GM23338 (cell line): ENCODE measurements at regions not wholly inside any gene's neighbourhood (a gene's known extent, or its start where the extent isn't known, plus 50 kb on each side); places are given as distances from the start of the nearest gene placed in this dataset.
A peak's percentile ranks its signal among the peaks of the same experiment; 100 is the strongest.

Source experiments
- ATAC-seq: fragments of 200-7000 bp; cut with Tn5 transposase; 3 replicates; pipeline ENCODE4 v1.9.1; 2020
- DNase-seq: peaks from one replicate; pipeline ENCODE4 v3.0.0-alpha.2; 2015; ENCODE audit warnings: low spot score
- H2AFZ ChIP-seq: fragments of 200-600 bp; sonication (generic); 2 replicates; pipeline ENCODE4 v1.8.0; 2016; ENCODE audit warnings: antibody characterized with exemption, mild to moderate bottlenecking, moderate library complexity
- H3F3A ChIP-seq: fragments of 200-600 bp; sonication (generic); replicated peaks from 2 replicates; pipeline ENCODE4 v1.8.0; 2017; ENCODE audit warnings: antibody characterized with exemption, mixed run types, low read depth
- H3K27ac ChIP-seq: fragments of 200-600 bp; sonication (generic); 2 replicates; pipeline ENCODE4 v1.6.1; 2016; ENCODE audit warnings: low read depth
- H3K27me3 ChIP-seq: fragments of 200-600 bp; sonication (generic); 2 replicates; pipeline ENCODE4 v1.8.0; 2016; ENCODE audit warnings: mild to moderate bottlenecking, mixed run types, moderate library complexity; ENCODE audit not compliant: insufficient read depth
- H3K36me3 ChIP-seq: fragments of 200-600 bp; sonication (generic); 2 replicates; pipeline ENCODE4 v1.8.0; 2016; ENCODE audit warnings: mild to moderate bottlenecking; ENCODE audit not compliant: insufficient read depth
- H3K4me1 ChIP-seq: fragments of 200-600 bp; sonication (generic); 2 replicates; pipeline ENCODE4 v1.8.0; 2016; ENCODE audit warnings: mild to moderate bottlenecking, moderate library complexity; ENCODE audit not compliant: insufficient read depth
- H3K4me2 ChIP-seq: fragments of 200-600 bp; sonication (generic); 2 replicates; pipeline ENCODE4 v1.7.1; 2017; ENCODE audit warnings: mixed run types
- H3K4me3 ChIP-seq: fragments of 200-600 bp; sonication (generic); 2 replicates; pipeline ENCODE4 v1.6.1; 2016; ENCODE audit warnings: mixed run types
- H3K79me2 ChIP-seq: fragments of 200-600 bp; sonication (generic); replicated peaks from 2 replicates; pipeline ENCODE4 v1.8.0; 2017; ENCODE audit warnings: mild to moderate bottlenecking; ENCODE audit not compliant: insufficient read depth
- H3K9me2 ChIP-seq: fragments of 200-600 bp; sonication (generic); 2 replicates; pipeline ENCODE4 v1.8.0; 2017; ENCODE audit not compliant: insufficient read depth
- H4K20me1 ChIP-seq: fragments of 200-600 bp; sonication (generic); replicated peaks from 2 replicates; pipeline ENCODE4 v1.8.0; 2017; ENCODE audit warnings: mild to moderate bottlenecking; ENCODE audit not compliant: insufficient read depth
- H3K27ac Mint-ChIP-seq: 2 replicates; pipeline ENCODE4 v1.8.0; 2020; ENCODE audit warnings: inconsistent platforms, mild to moderate bottlenecking, moderate library complexity, mixed read lengths
- H3K27me3 Mint-ChIP-seq: 3 replicates; pipeline ENCODE4 v1.8.0; 2022; ENCODE audit warnings: low read depth, mild to moderate bottlenecking, moderate library complexity, mixed read lengths, inconsistent platforms; ENCODE audit not compliant: insufficient read depth, poor library complexity
- H3K36me3 Mint-ChIP-seq: 3 replicates; pipeline ENCODE4 v1.8.0; 2021; ENCODE audit warnings: low read depth, mild to moderate bottlenecking, inconsistent platforms, moderate library complexity, mixed read lengths
- H3K4me1 Mint-ChIP-seq: 3 replicates; pipeline ENCODE4 v1.8.0; 2020; ENCODE audit warnings: mild to moderate bottlenecking, inconsistent platforms, mixed read lengths
- H3K4me3 Mint-ChIP-seq: 3 replicates; pipeline ENCODE4 v1.8.0; 2021; ENCODE audit warnings: moderate library complexity, mild to moderate bottlenecking, inconsistent platforms, mixed read lengths
- H3K9me3 Mint-ChIP-seq: 3 replicates; pipeline ENCODE4 v1.8.0; 2020; ENCODE audit warnings: moderate library complexity, mild to moderate bottlenecking, inconsistent platforms, mixed read lengths
- EZH2phosphoT487 ChIP-seq: fragments of 200-600 bp; sonication (generic); IDR thresholded peaks from one replicate; pipeline ENCODE4 v1.8.1; 2018; ENCODE audit warnings: antibody characterized with exemption; ENCODE audit not compliant: unreplicated experiment
- JUNB ChIP-seq: IDR thresholded peaks from one replicate; pipeline ENCODE4 v1.6.1; 2016; ENCODE audit warnings: antibody characterized with exemption; ENCODE audit not compliant: unreplicated experiment
- ZNF114 ChIP-seq: fragments of 250-450 bp; sonication (Bioruptor Pico); IDR thresholded peaks from 2 replicates; pipeline ENCODE4 v1.5.0; 2020; ENCODE audit warnings: mild to moderate bottlenecking, moderate library complexity
- ZNF331 ChIP-seq: fragments of 250-450 bp; sonication (Bioruptor Pico); IDR thresholded peaks from 2 replicates; pipeline ENCODE4 v1.5.0; 2020; ENCODE audit warnings: low read depth, mild to moderate bottlenecking, moderate library complexity
- TF ChIP-seq, protein P1 (sequence below): fragments of 250-450 bp; sonication (Bioruptor Pico); IDR thresholded peaks from 2 replicates; pipeline ENCODE4 v1.5.0; 2020; ENCODE audit warnings: mild to moderate bottlenecking, moderate library complexity
- TF ChIP-seq, protein P2 (sequence below), 2 experiments: fragments of 200-600 bp in 1 of 2; sonication (generic) in 1 of 2; conservative IDR thresholded peaks; 2 replicates each; pipeline versions ENCODE4 v1.5.1 to v1.6.1; 2016 to 2017; ENCODE audit warnings: antibody characterized with exemption in 2 of 2, low read depth in 2 of 2, mild to moderate bottlenecking in 2 of 2, moderate library complexity in 1 of 2

DNA sequence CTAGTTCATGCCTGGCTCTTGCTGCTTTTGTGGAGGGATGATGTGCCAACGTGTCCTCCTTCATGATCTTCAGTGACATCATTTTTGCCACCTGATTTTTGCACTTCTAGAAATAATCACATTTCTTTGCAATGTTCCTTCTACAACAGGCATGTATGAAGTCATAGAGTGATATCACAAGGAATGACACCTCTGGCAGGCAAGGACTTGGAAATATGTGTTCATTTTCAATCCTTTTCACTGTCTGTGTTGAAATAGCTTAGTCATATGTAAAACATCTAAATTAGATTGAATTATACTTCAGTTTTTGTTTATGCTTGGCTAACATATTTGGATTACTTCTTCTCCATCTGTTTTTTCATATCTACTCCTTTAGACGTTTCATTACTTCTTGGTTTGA is 221.2 kb upstream of the STK26 start:
- ATAC-seq (no peak), DNase-seq (no peak)
- H2AFZ ChIP-seq = no peak overlapping the region
- H3K27ac ChIP-seq = no peak overlapping the region
- peaks cover 57% of the 10 kb centered on the region for H3K36me3 Mint-ChIP-seq
- H4K20me1 ChIP-seq = no peaks in the 10 kb centered on the region
- TF ChIP-seq, protein P1, sequence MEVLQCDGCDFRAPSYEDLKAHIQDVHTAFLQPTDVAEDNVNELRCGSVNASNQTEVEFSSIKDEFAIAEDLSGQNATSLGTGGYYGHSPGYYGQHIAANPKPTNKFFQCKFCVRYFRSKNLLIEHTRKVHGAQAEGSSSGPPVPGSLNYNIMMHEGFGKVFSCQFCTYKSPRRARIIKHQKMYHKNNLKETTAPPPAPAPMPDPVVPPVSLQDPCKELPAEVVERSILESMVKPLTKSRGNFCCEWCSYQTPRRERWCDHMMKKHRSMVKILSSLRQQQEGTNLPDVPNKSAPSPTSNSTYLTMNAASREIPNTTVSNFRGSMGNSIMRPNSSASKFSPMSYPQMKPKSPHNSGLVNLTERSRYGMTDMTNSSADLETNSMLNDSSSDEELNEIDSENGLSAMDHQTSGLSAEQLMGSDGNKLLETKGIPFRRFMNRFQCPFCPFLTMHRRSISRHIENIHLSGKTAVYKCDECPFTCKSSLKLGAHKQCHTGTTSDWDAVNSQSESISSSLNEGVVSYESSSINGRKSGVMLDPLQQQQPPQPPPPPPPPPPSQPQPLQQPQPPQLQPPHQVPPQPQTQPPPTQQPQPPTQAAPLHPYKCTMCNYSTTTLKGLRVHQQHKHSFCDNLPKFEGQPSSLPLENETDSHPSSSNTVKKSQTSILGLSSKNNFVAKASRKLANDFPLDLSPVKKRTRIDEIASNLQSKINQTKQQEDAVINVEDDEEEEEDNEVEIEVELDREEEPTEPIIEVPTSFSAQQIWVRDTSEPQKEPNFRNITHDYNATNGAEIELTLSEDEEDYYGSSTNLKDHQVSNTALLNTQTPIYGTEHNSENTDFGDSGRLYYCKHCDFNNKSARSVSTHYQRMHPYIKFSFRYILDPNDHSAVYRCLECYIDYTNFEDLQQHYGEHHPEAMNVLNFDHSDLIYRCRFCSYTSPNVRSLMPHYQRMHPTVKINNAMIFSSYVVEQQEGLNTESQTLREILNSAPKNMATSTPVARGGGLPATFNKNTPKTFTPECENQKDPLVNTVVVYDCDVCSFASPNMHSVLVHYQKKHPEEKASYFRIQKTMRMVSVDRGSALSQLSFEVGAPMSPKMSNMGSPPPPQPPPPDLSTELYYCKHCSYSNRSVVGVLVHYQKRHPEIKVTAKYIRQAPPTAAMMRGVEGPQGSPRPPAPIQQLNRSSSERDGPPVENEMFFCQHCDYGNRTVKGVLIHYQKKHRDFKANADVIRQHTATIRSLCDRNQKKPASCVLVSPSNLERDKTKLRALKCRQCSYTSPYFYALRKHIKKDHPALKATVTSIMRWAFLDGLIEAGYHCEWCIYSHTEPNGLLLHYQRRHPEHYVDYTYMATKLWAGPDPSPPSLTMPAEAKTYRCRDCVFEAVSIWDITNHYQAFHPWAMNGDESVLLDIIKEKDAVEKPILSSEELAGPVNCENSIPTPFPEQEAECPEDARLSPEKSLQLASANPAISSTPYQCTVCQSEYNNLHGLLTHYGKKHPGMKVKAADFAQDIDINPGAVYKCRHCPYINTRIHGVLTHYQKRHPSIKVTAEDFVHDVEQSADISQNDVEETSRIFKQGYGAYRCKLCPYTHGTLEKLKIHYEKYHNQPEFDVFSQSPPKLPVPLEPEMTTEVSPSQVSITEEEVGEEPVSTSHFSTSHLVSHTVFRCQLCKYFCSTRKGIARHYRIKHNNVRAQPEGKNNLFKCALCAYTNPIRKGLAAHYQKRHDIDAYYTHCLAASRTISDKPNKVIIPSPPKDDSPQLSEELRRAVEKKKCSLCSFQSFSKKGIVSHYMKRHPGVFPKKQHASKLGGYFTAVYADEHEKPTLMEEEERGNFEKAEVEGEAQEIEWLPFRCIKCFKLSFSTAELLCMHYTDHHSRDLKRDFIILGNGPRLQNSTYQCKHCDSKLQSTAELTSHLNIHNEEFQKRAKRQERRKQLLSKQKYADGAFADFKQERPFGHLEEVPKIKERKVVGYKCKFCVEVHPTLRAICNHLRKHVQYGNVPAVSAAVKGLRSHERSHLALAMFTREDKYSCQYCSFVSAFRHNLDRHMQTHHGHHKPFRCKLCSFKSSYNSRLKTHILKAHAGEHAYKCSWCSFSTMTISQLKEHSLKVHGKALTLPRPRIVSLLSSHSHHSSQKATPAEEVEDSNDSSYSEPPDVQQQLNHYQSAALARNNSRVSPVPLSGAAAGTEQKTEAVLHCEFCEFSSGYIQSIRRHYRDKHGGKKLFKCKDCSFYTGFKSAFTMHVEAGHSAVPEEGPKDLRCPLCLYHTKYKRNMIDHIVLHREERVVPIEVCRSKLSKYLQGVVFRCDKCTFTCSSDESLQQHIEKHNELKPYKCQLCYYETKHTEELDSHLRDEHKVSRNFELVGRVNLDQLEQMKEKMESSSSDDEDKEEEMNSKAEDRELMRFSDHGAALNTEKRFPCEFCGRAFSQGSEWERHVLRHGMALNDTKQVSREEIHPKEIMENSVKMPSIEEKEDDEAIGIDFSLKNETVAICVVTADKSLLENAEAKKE (CRISPR knock-in tag) = no peak
- no peak for TF ChIP-seq ZNF331 (CRISPR knock-in tag)
- no peak for TF ChIP-seq ZNF114 (CRISPR knock-in tag)
- TF ChIP-seq JUNB = no peak
- H3F3A ChIP-seq = no peaks in the 10 kb centered on the region
- H3K9me3 Mint-ChIP-seq = peaks cover 2% of the 10 kb centered on the region; the same call in 2 of the 3 replicates
- peaks cover 3% of the 10 kb centered on the region; the same call in 1 of the 2 replicates for H3K36me3 ChIP-seq
- no peaks in the 10 kb centered on the region for H3K4me1 ChIP-seq
- H3K27me3 ChIP-seq = no peaks in the 10 kb centered on the region
- H3K27me3 Mint-ChIP-seq = peaks cover 2% of the 10 kb centered on the region
- no peak overlapping the region for H3K4me2 ChIP-seq
- no peaks in the 10 kb centered on the region for H3K9me2 ChIP-seq
- H3K27ac Mint-ChIP-seq = no peak overlapping the region
- no peaks in the 10 kb centered on the region for H3K4me1 Mint-ChIP-seq
- H3K79me2 ChIP-seq = peaks cover 26% of the 10 kb centered on the region
- no peak overlapping the region for H3K4me3 Mint-ChIP-seq
- no peak overlapping the region for H3K4me3 ChIP-seq

DNA sequence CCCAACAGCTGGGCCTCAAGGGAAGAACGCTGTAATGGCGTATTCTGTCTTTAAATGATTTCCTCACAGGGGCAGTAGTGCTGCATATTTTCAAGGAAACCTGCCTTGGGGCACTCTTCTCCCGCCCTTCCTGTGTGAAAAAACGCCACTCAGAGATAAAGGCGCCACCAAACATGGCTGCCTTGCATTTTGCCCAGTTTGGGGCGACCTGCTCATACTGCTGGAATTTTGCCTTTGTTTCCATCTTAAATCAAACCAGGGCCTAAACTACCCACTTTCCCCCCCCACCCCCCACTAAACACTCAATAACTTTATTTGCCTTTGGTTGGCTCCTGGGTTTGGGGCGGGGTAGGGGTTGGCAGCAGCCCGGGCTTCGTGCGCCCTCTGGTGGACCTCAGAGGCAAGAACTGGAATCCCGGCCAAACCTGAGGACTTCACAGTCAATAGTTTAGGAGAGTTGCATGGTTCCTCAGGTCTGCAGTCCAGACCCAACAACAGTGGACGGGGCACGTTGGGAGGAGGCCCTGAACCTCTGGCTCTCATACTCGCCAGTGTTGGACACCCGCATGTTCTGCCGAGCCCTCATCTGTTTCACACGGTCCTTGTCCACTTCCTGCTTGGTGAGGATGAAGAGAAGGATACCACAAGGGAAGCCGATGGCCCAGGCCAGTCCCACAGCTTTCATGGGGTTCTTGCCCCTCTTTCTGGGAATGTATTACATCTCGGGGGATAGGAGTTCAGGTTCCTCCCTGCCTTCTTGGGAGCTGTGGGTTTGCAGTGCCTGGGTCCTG is 220.1 kb upstream of the STK26 start:
- peaks cover 2% of the 10 kb centered on the region; the same call in 2 of the 3 replicates for H3K9me3 Mint-ChIP-seq
- Histone ChIP-seq H3K79me2 (peaks cover 21% of the 10 kb centered on the region), H3K4me2 (no peak overlapping the region), H3K9me2 (no peaks in the 10 kb centered on the region), H3K4me1 (no peaks in the 10 kb centered on the region), H3K27ac (no peak overlapping the region), H3K36me3 (peaks cover 3% of the 10 kb centered on the region; the same call in 1 of the 2 replicates), H3F3A (no peaks in the 10 kb centered on the region), H2AFZ (no peak overlapping the region), H4K20me1 (no peaks in the 10 kb centered on the region), H3K27me3 (no peaks in the 10 kb centered on the region), H3K4me3 (no peak overlapping the region)
- no peak overlapping the region for H3K27ac Mint-ChIP-seq
- H3K4me1 Mint-ChIP-seq = no peaks in the 10 kb centered on the region
- DNase-seq (peak; percentile 55), ATAC-seq (peak; percentile 78)
- H3K36me3 Mint-ChIP-seq = peaks cover 66% of the 10 kb centered on the region
- H3K27me3 Mint-ChIP-seq = peaks cover 2% of the 10 kb centered on the region
- TF ChIP-seq EZH2phosphoT487 = no peak
- TF ChIP-seq, protein P2, sequence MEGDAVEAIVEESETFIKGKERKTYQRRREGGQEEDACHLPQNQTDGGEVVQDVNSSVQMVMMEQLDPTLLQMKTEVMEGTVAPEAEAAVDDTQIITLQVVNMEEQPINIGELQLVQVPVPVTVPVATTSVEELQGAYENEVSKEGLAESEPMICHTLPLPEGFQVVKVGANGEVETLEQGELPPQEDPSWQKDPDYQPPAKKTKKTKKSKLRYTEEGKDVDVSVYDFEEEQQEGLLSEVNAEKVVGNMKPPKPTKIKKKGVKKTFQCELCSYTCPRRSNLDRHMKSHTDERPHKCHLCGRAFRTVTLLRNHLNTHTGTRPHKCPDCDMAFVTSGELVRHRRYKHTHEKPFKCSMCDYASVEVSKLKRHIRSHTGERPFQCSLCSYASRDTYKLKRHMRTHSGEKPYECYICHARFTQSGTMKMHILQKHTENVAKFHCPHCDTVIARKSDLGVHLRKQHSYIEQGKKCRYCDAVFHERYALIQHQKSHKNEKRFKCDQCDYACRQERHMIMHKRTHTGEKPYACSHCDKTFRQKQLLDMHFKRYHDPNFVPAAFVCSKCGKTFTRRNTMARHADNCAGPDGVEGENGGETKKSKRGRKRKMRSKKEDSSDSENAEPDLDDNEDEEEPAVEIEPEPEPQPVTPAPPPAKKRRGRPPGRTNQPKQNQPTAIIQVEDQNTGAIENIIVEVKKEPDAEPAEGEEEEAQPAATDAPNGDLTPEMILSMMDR (conservative IDR thresholded peaks at IDR 0.05; ENCODE audit: low read depth in 2 of 2) = peak; percentile 58 to 60
- H3K4me3 Mint-ChIP-seq = no peak overlapping the region
